NCI-H526 treated with DMSO at 0.1 percent for 48 hours (cell line): ENCODE measurements at regions not wholly inside any gene's neighbourhood (a gene's known extent, or its start where the extent isn't known, plus 50 kb on each side); places are given as distances from the start of the nearest gene placed in this dataset.
"Not testable (repeated sequence)": the region's sequence is repeated elsewhere in the genome, so short reads cannot be mapped to it uniquely, and the experiment has no call there.

ENCODE experiments used
- DNase-seq: peaks from one replicate; lab custom pipeline; 2025; lab: John Stamatoyannopoulos, UW

- DNase-seq = no peak
Measured at GRCh38 chr5:135157421-135158313, 123.6 kb upstream of the PITX1 start.

- DNase-seq = no peak
Measured at GRCh38 chr5:135156715-135157404, 122.8 kb upstream of the PITX1 start.

GRCh38 chr5:135156337-135156714 lies 122.3 kb upstream of the PITX1 start:
- DNase-seq = no peak

- DNase-seq = no peak
Measured at GRCh38 chr5:135155616-135156214, 121.7 kb upstream of the PITX1 start.

GRCh38 chr5:135154961-135155360 lies 120.9 kb upstream of the PITX1 start:
- no peak for DNase-seq

GRCh38 chr5:135154197-135154596 lies 120.2 kb upstream of the PITX1 start:
- DNase-seq = no peak

GRCh38 chr5:135153661-135154060 lies 119.6 kb upstream of the PITX1 start:
- no peak for DNase-seq

GRCh38 chr5:135153259-135153658 lies 119.2 kb upstream of the PITX1 start:
- DNase-seq = no peak

GRCh38 chr5:135151660-135152059 lies 117.6 kb upstream of the PITX1 start:
- DNase-seq = not testable (repeated sequence)

- DNase-seq = no peak
Measured at GRCh38 chr5:135151256-135151655, 117.2 kb upstream of the PITX1 start.

GRCh38 chr5:135150767-135151166 lies 116.7 kb upstream of the PITX1 start:
- no peak for DNase-seq

GRCh38 chr5:135149956-135150723 lies 116.1 kb upstream of the PITX1 start:
- DNase-seq = no peak

- no peak for DNase-seq
Measured at GRCh38 chr5:135149229-135149955, 115.4 kb upstream of the PITX1 start.

GRCh38 chr5:135147294-135148090 lies 113.5 kb upstream of the PITX1 start:
- DNase-seq = no peak

GRCh38 chr5:135145985-135146384 lies 112.0 kb upstream of the PITX1 start:
- no peak for DNase-seq

- not testable (repeated sequence) for DNase-seq
Measured at GRCh38 chr5:135143682-135144081, 109.7 kb upstream of the PITX1 start.

GRCh38 chr5:135141303-135142268 lies 107.6 kb upstream of the PITX1 start:
- no peak for DNase-seq

- DNase-seq = no peak
Measured at GRCh38 chr5:135140446-135141204, 106.6 kb upstream of the PITX1 start.
